ENCODE measurements at regions not wholly inside any gene's neighbourhood (a gene's known extent, or its start where the extent isn't known, plus 50 kb on each side); places are given as distances from the start of the nearest gene placed in this dataset.

- DNase-seq: no peak
Measured at GRCh38 chr14:84152452-84152851, 1377.5 kb upstream of the FLRT2 start.

- DNase-seq: no peak
Measured at GRCh38 chr14:84162633-84163032, 1367.3 kb upstream of the FLRT2 start.

GRCh38 chr14:84167026-84167425 is 1362.9 kb upstream of the FLRT2 start:
- no peak for DNase-seq

- no peak for DNase-seq
Measured at GRCh38 chr14:84180336-84180735, 1349.6 kb upstream of the FLRT2 start.

- no peak for DNase-seq
Measured at GRCh38 chr14:84181072-84181471, 1348.9 kb upstream of the FLRT2 start.

- DNase-seq: no peak
Measured at GRCh38 chr14:84195514-84195913, 1334.4 kb upstream of the FLRT2 start.

GRCh38 chr14:84197704-84198103 is 1332.2 kb upstream of the FLRT2 start:
- DNase-seq: no peak

GRCh38 chr14:84202486-84202885 is 1327.5 kb upstream of the FLRT2 start:
- no peak for DNase-seq

- DNase-seq: no peak
Measured at GRCh38 chr14:84203896-84204295, 1326.0 kb upstream of the FLRT2 start.

- no peak for DNase-seq
Measured at GRCh38 chr14:84208451-84208850, 1321.5 kb upstream of the FLRT2 start.

GRCh38 chr14:84209031-84209430 is 1320.9 kb upstream of the FLRT2 start:
- DNase-seq: no peak

GRCh38 chr14:84217066-84217465 is 1312.9 kb upstream of the FLRT2 start:
- no peak for DNase-seq

GRCh38 chr14:84225268-84225667 is 1304.7 kb upstream of the FLRT2 start:
- DNase-seq: no peak

- DNase-seq: no peak
Measured at GRCh38 chr14:84228702-84229101, 1301.2 kb upstream of the FLRT2 start.

GRCh38 chr14:84234281-84234680 is 1295.7 kb upstream of the FLRT2 start:
- DNase-seq: no peak

GRCh38 chr14:84236290-84236689 is 1293.7 kb upstream of the FLRT2 start:
- no peak for DNase-seq

GRCh38 chr14:84237881-84238280 is 1292.1 kb upstream of the FLRT2 start:
- no peak for DNase-seq

- DNase-seq: no peak
Measured at GRCh38 chr14:84247693-84248092, 1282.3 kb upstream of the FLRT2 start.

- no peak for DNase-seq
Measured at GRCh38 chr14:84250893-84251292, 1279.1 kb upstream of the FLRT2 start.

- DNase-seq: no peak
Measured at GRCh38 chr14:84251411-84252115, 1278.4 kb upstream of the FLRT2 start.

GRCh38 chr14:84252706-84253105 is 1277.2 kb upstream of the FLRT2 start:
- DNase-seq: no peak

GRCh38 chr14:84253326-84253725 is 1276.6 kb upstream of the FLRT2 start:
- DNase-seq: no peak

GRCh38 chr14:84254290-84254689 is 1275.7 kb upstream of the FLRT2 start:
- DNase-seq: no peak

GRCh38 chr14:84262932-84263331 is 1267.0 kb upstream of the FLRT2 start:
- DNase-seq: no peak

- DNase-seq: no peak
Measured at GRCh38 chr14:84272290-84272721, 1257.6 kb upstream of the FLRT2 start.

Measured in stimulated activated CD8-positive, alpha-beta memory T cell treated with anti-CD3 and anti-CD28 coated beads, Interleukin-4, amount 100 ng/mL, for 48 hours (primary cell).